ENCODE measurements at regions not wholly inside any gene's neighbourhood (a gene's known extent, or its start where the extent isn't known, plus 50 kb on each side); places are given as distances from the start of the nearest gene placed in this dataset.

DNA sequence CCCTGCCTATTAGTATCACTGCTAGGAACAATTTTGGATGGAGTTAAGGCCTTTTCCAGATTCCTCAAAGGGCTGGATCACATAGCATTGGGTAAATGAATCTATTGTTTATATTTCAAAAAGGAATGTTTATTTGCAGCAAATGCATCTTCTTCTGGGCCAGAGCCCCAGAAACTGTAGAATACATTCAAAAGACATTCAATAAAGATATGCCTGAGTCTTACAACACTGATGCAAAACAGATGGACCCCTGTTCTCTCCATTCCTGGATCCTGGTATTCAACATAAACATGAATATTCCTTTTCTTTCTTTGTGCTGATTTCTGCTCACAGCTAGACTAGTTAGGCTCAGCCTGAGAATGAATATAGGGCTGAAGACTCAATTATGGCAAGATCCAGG lies 227.2 kb upstream of the KLHL29 start:
- H3K27me3 ChIP-seq (ENCODE audit: control insufficient read depth, insufficient read depth, low read length) = no peaks in the 10 kb centered on the region
- H3K36me3 ChIP-seq (ENCODE audit: control insufficient read depth, insufficient read depth, low read length) = no peaks in the 10 kb centered on the region
- no peaks in the 10 kb centered on the region for H3K4me1 ChIP-seq (ENCODE audit: control insufficient read depth, insufficient read depth, low read length)

DNA sequence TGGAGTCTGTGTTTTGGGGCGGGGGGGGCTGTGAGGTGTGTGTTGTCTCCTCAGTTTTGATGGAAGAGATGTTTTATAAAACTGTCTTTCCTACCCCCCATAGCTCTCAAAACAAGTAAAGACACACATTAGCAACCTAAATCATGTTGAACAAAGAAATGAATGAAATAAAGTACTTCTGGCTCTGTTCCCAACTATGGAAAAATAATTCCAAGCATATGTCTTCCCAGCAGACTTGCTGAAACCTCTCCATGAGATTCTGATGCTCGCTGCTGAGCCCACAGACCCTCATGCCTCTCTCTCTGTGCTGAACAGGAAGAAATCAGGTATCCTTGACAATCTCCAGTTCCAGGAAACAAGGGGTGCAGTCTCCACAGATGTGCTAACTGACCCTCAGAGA lies 226.7 kb upstream of the KLHL29 start:
- Histone ChIP-seq H3K36me3 (ENCODE audit: control insufficient read depth, insufficient read depth, low read length) (no peaks in the 10 kb centered on the region), H3K4me3 (ENCODE audit: low read depth, low read length) (no peak overlapping the region), H3K27ac (ENCODE audit: low read depth, low read length) (no peak overlapping the region), H3K9ac (ENCODE audit: low read length) (no peak overlapping the region), H3K9me3 (ENCODE audit: control insufficient read depth, insufficient read depth, low read depth, low read length) (no peaks in the 10 kb centered on the region), H3K27me3 (ENCODE audit: control insufficient read depth, insufficient read depth, low read length) (no peaks in the 10 kb centered on the region), H3K4me1 (ENCODE audit: control insufficient read depth, insufficient read depth, low read length) (no peaks in the 10 kb centered on the region)

More for the DNA sequence above, 227.2 kb upstream of the KLHL29 start:
- Histone ChIP-seq H3K9me3 (ENCODE audit: control insufficient read depth, insufficient read depth, low read depth, low read length) (no peaks in the 10 kb centered on the region), H3K4me3 (ENCODE audit: low read depth, low read length) (no peak overlapping the region), H3K9ac (ENCODE audit: low read length) (no peak overlapping the region), H3K27ac (ENCODE audit: low read depth, low read length) (no peak overlapping the region)

DNA sequence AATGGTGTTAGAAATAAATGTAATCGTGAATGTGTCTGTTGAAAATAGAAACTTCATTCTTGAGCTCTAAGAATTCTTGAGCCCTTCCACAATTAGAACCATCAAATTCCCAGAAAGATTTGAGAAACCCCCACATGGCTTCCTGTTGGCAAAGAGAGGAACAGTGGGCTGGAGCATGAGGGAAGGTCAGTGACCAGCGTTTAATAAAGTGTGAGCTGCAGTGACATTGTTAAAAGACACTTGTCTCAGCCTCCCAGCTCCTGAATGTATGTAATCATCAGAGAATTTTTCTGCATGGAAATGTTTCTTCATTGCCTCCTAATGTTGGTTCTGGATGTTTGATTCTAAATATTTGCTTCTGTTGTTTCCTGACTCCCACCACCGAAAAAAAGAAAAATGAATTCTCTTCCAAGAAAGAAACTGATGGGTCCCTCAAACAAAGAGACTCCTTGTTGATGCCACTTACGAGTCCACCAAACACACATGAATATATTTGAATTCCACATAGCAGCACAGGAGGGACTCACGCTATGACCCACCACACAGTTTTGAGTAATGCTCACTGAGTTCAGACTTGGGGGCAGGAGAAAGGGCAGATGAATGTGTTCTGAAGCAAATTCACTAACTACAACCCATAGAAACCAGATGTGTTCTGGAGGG lies 225.1 kb upstream of the KLHL29 start:
- H3K4me1 ChIP-seq (ENCODE audit: control insufficient read depth, insufficient read depth, low read length) = no peaks in the 10 kb centered on the region
- no peak overlapping the region for H3K27ac ChIP-seq (ENCODE audit: low read depth, low read length)
- H3K36me3 ChIP-seq (ENCODE audit: control insufficient read depth, insufficient read depth, low read length) = no peaks in the 10 kb centered on the region
- no peaks in the 10 kb centered on the region for H3K27me3 ChIP-seq (ENCODE audit: control insufficient read depth, insufficient read depth, low read length)
- H3K9me3 ChIP-seq (ENCODE audit: control insufficient read depth, insufficient read depth, low read depth, low read length) = no peaks in the 10 kb centered on the region
- no peak overlapping the region for H3K9ac ChIP-seq (ENCODE audit: low read length)
- H3K4me3 ChIP-seq (ENCODE audit: low read depth, low read length) = no peak overlapping the region

DNA sequence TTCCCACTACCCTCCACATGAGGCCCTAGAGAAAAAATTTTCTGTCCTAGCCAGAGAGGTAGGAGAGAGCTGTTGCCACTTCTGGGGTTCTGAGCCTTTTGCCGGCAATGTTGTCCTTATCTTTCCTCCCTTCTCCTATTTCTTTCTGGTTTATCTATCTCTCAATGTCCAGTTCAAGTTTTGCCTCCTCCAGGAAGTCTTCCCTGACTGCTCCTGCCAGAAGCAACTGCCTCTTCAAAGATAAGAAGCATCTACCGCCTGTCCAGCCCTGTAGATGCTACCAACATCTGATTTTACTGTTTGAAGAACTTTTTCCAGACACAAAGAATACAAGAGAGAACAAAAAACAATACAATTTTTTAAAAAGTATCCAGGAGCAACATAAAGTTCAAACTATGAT lies 220.8 kb upstream of the KLHL29 start:
- Histone ChIP-seq H3K4me1 (ENCODE audit: control insufficient read depth, insufficient read depth, low read length) (no peaks in the 10 kb centered on the region), H3K9me3 (ENCODE audit: control insufficient read depth, insufficient read depth, low read depth, low read length) (no peaks in the 10 kb centered on the region), H3K27ac (ENCODE audit: low read depth, low read length) (no peak overlapping the region), H3K27me3 (ENCODE audit: control insufficient read depth, insufficient read depth, low read length) (no peaks in the 10 kb centered on the region), H3K4me3 (ENCODE audit: low read depth, low read length) (no peak overlapping the region), H3K36me3 (ENCODE audit: control insufficient read depth, insufficient read depth, low read length) (no peaks in the 10 kb centered on the region), H3K9ac (ENCODE audit: low read length) (no peak overlapping the region)

DNA sequence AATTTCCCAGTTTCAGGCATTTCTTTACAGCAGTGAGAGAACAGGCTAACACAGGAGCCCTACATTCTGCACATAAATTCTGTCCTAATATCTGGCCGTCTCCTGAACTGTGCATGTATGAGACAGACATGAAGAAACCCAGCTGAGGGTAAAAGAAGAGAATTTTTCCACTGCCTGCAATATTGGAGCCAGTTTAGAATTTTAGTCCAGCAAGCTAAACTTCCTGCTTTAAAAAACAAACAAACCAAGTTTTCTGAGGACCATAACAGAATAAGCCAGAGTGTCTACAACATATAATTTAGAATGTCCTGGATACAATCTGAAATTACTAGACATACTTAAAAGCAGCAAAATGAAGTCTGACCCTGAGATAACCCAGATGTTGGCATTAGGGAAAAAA lies 215.1 kb upstream of the KLHL29 start:
- no peak overlapping the region for H3K9ac ChIP-seq (ENCODE audit: low read length)
- no peaks in the 10 kb centered on the region for H3K36me3 ChIP-seq (ENCODE audit: control insufficient read depth, insufficient read depth, low read length)
- H3K4me1 ChIP-seq (ENCODE audit: control insufficient read depth, insufficient read depth, low read length) = no peaks in the 10 kb centered on the region
- H3K4me3 ChIP-seq (ENCODE audit: low read depth, low read length) = no peak overlapping the region
- peaks cover 8% of the 10 kb centered on the region; the same call in 1 of the 2 replicates for H3K9me3 ChIP-seq (ENCODE audit: control insufficient read depth, insufficient read depth, low read depth, low read length)
- no peaks in the 10 kb centered on the region for H3K27me3 ChIP-seq (ENCODE audit: control insufficient read depth, insufficient read depth, low read length)
- H3K27ac ChIP-seq (ENCODE audit: low read depth, low read length) = no peak overlapping the region

DNA sequence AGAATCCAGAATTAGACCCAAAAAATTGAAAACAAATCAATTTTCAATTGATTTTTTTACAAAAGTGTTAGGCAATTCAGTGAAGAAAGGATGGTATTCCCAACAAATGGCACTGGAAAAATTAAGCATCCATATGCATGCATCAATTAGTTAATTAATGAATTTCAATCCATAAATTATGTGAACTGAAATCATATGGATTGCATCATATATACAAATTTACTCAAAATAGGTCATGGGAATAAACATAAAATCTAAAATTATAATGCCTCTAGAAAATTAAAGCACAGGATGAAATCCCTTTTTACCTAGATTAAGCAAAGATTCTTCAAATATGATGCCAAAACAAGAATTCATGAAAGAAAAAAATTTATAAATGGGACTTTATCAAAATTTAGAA lies 213.9 kb upstream of the KLHL29 start:
- no peak overlapping the region for H3K27ac ChIP-seq (ENCODE audit: low read depth, low read length)
- H3K27me3 ChIP-seq (ENCODE audit: control insufficient read depth, insufficient read depth, low read length) = no peaks in the 10 kb centered on the region
- no peaks in the 10 kb centered on the region for H3K4me1 ChIP-seq (ENCODE audit: control insufficient read depth, insufficient read depth, low read length)
- peaks cover 8% of the 10 kb centered on the region; the same call in 1 of the 2 replicates for H3K9me3 ChIP-seq (ENCODE audit: control insufficient read depth, insufficient read depth, low read depth, low read length)
- no peak overlapping the region for H3K4me3 ChIP-seq (ENCODE audit: low read depth, low read length)
- no peak overlapping the region for H3K9ac ChIP-seq (ENCODE audit: low read length)
- H3K36me3 ChIP-seq (ENCODE audit: control insufficient read depth, insufficient read depth, low read length) = no peaks in the 10 kb centered on the region

DNA sequence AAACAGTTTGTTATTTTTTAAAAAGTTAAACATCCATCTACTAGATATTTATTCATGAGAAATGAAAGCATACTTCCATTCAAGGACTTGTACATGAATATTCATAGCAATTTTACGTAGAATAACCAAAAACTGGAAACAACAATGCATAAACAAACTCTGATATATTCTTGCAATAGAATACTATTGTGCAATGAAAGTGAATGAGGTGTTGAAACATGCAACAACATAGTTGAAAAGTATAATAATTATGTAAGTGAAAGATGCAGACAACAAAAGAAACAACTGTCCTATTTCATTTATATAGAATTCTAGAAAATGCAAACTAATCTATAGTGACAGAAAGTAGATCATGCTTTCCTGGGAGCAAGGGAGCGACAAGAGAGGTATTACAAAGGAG lies 206.6 kb upstream of the KLHL29 start:
- no peaks in the 10 kb centered on the region for H3K27me3 ChIP-seq (ENCODE audit: control insufficient read depth, insufficient read depth, low read length)
- H3K36me3 ChIP-seq (ENCODE audit: control insufficient read depth, insufficient read depth, low read length) = no peaks in the 10 kb centered on the region
- H3K27ac ChIP-seq (ENCODE audit: low read depth, low read length) = no peak overlapping the region
- no peak overlapping the region for H3K9ac ChIP-seq (ENCODE audit: low read length)
- H3K4me1 ChIP-seq (ENCODE audit: control insufficient read depth, insufficient read depth, low read length) = no peaks in the 10 kb centered on the region
- H3K9me3 ChIP-seq (ENCODE audit: control insufficient read depth, insufficient read depth, low read depth, low read length) = peaks cover 5% of the 10 kb centered on the region; the same call in 1 of the 2 replicates
- H3K4me3 ChIP-seq (ENCODE audit: low read depth, low read length) = no peak overlapping the region

DNA sequence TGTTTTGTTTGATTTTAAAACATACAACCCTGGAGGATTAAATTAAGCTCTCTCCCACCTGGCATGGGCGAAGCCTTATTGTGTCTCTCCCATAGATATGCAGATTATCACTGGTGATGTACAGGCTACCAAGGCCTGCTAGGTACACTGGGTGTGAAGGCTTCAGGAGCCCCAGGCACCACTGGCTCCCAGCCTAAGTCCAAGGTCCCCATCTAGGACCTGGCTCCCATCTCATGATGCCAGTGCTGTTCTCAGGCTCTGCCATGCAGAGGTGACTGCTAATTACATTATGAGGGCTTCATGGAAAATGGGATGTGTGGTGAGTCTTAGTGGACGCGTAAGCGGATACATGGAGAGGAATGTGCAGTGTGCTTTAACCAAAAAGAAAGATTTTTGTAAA lies 201.2 kb upstream of the KLHL29 start:
- Histone ChIP-seq H3K27me3 (ENCODE audit: control insufficient read depth, insufficient read depth, low read length) (no peaks in the 10 kb centered on the region), H3K4me3 (ENCODE audit: low read depth, low read length) (no peak overlapping the region), H3K36me3 (ENCODE audit: control insufficient read depth, insufficient read depth, low read length) (no peaks in the 10 kb centered on the region), H3K9ac (ENCODE audit: low read length) (no peak overlapping the region), H3K9me3 (ENCODE audit: control insufficient read depth, insufficient read depth, low read depth, low read length) (peaks cover 5% of the 10 kb centered on the region), H3K4me1 (ENCODE audit: control insufficient read depth, insufficient read depth, low read length) (no peaks in the 10 kb centered on the region), H3K27ac (ENCODE audit: low read depth, low read length) (no peak overlapping the region)

DNA sequence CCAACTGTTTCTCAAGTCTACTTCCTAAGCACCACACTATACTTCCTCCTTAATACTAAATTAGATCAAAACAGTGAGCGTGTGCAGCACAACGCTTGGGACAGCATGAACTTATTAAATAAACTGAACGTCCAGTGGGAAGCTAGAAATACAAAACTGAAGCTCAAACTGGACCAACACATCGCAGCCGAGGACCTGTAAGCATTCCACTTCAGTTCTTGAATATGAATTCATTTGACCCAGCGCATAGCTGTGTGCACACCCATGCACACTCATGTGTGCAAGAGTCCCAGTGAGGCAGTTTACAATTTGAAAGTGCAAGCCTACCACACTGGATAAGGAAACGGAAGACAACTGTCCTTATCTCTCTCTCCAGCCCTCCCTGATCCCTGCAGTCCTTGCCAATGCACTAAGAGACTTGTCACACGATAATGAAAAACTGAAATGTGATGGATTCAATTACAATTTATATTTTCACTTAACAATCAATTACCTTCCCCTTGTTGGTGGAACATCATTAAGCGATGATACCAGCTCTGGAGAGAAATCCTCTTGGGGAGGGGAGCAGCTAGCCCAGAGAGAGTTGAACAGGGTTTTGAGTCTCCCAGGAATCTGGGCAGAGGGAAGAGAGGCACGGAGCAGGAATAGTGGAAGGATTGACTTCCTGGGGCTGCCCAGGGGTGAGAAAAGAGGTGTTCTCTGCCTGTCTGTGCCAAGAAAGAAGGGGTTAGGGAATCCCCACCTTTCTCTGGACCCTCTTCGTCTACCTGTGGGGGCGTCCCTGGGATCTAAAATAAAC lies 186.5 kb upstream of the KLHL29 start:
- H3K4me3 ChIP-seq (ENCODE audit: low read depth, low read length) = no peak overlapping the region
- H3K4me1 ChIP-seq (ENCODE audit: control insufficient read depth, insufficient read depth, low read length) = no peaks in the 10 kb centered on the region

DNA sequence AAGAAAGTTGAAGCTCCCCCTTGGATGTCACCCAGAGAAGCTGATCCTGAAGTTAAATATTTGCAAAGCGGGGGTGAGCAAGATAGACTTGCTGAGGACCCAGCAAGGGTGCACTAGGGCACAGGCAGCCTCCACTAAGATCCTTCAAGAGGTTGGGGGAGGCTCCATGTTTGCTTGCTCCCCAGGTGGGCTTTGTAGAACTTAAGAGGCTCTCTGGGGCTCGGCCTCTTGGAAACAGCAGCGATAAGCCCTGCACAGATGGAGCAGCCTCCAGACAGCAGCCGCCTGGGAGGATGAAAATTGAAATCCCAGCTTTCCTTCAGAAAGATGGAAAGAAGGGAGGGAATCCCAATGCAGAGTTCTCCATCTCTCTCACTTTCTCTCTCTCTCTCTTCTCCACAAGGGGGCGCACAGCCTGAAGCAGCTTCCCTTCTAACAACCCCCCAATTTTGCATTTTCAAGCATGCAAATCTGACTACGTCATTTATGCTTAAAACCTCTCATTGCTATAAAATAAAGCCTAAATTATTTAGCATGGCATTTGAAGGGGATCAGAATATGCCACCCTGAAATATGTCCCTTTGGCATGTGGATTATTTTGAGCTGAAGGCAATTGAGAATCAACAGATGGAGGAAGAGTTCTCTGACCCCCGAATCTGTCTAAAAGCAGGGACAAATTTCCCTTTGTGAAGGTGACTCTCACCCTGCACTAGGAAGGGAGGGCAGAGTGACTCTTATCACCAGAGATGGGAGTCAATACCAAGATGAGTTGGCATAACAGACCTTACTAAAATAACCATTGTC lies 185.7 kb upstream of the KLHL29 start:
- H3K27me3 ChIP-seq (ENCODE audit: control insufficient read depth, insufficient read depth, low read length) = no peaks in the 10 kb centered on the region; the same call in 1 of the 2 replicates
- H3K9me3 ChIP-seq (ENCODE audit: control insufficient read depth, insufficient read depth, low read depth, low read length) = peaks cover 12% of the 10 kb centered on the region
- no peak overlapping the region for H3K9ac ChIP-seq (ENCODE audit: low read length)

More for the DNA sequence above, 186.5 kb upstream of the KLHL29 start:
- Histone ChIP-seq H3K9ac (ENCODE audit: low read length) (no peak overlapping the region), H3K27ac (ENCODE audit: low read depth, low read length) (no peak overlapping the region), H3K27me3 (ENCODE audit: control insufficient read depth, insufficient read depth, low read length) (no peaks in the 10 kb centered on the region), H3K36me3 (ENCODE audit: control insufficient read depth, insufficient read depth, low read length) (no peaks in the 10 kb centered on the region), H3K9me3 (ENCODE audit: control insufficient read depth, insufficient read depth, low read depth, low read length) (peaks cover 12% of the 10 kb centered on the region)

More for the DNA sequence above, 185.7 kb upstream of the KLHL29 start:
- no peak overlapping the region for H3K4me3 ChIP-seq (ENCODE audit: low read depth, low read length)
- no peak overlapping the region for H3K27ac ChIP-seq (ENCODE audit: low read depth, low read length)
- H3K4me1 ChIP-seq (ENCODE audit: control insufficient read depth, insufficient read depth, low read length) = no peaks in the 10 kb centered on the region
- no peaks in the 10 kb centered on the region for H3K36me3 ChIP-seq (ENCODE audit: control insufficient read depth, insufficient read depth, low read length)

All from HUES6 (cell line).